Astrocyte of the spinal cord (primary cell): ENCODE measurements at regions not wholly inside any gene's neighbourhood (a gene's known extent, or its start where the extent isn't known, plus 50 kb on each side); places are given as distances from the start of the nearest gene placed in this dataset.
"Not testable (repeated sequence)": the region's sequence is repeated elsewhere in the genome, so short reads cannot be mapped to it uniquely, and the experiment has no call there.

Experiments used
- DNase-seq: peaks from one replicate; pipeline ENCODE4 v3.0.0; 2011; ENCODE audit warnings: low read depth, low spot score
- H3K4me3 ChIP-seq: 2 replicates; pipeline ENCODE4 v1.5.1; 2011; ENCODE audit warnings: low read depth, mild to moderate bottlenecking, low read length, moderate library complexity
- in situ Hi-C: cut with HindIII; loops from 2 replicates; pipeline ENCODE4 v1.10.0; 2017; ENCODE audit warnings: low sequenced_read_pairs

GRCh38 chr22:12815397-12816036, 2712.5 kb upstream of the OR11H1 start:
- DNase-seq, in situ Hi-C loops: not testable (repeated sequence)
- H3K4me3 ChIP-seq = peak overlapping the region; percentile 17
